Retinal pigment epithelial cell (primary cell): ENCODE measurements at regions not wholly inside any gene's neighbourhood (a gene's known extent, or its start where the extent isn't known, plus 50 kb on each side); places are given as distances from the start of the nearest gene placed in this dataset.

ENCODE experiments used
- DNase-seq: peaks from one replicate; pipeline ENCODE4 v3.0.0-alpha.2; 2010; ENCODE audit warnings: low read depth
- H3K4me3 ChIP-seq: 2 replicates; pipeline ENCODE4 v1.5.1; 2011; ENCODE audit warnings: mild to moderate bottlenecking, low read length, control low read depth, moderate library complexity
- TF ChIP-seq, protein P1 (sequence below): conservative IDR thresholded peaks from 2 replicates; pipeline ENCODE4 v1.5.1; 2011; ENCODE audit warnings: low read depth, low read length, control low read depth, inconsistent platforms

DNA sequence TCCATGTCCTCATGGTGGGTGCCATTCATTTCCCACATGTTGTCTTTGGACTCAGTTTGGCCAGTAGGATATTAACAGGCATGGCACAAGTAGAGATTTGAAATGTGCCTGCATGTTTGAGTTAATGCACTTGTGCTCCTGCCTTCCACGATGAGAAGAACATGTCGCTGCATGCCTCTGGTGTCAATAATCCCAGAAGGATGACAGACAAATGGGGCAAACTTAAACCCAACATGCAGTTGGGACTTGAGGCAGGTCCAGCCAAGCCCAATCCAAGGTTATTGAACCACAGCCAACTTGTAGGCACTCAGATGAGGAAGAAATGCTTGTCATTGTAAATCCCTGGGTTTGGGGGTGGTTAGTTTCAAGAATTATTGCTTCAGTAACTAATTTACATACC is 174.6 kb downstream of the TRIM33 start:
- DNase-seq: no peak
- H3K4me3 ChIP-seq: no peak overlapping the region
- TF ChIP-seq, protein P1, sequence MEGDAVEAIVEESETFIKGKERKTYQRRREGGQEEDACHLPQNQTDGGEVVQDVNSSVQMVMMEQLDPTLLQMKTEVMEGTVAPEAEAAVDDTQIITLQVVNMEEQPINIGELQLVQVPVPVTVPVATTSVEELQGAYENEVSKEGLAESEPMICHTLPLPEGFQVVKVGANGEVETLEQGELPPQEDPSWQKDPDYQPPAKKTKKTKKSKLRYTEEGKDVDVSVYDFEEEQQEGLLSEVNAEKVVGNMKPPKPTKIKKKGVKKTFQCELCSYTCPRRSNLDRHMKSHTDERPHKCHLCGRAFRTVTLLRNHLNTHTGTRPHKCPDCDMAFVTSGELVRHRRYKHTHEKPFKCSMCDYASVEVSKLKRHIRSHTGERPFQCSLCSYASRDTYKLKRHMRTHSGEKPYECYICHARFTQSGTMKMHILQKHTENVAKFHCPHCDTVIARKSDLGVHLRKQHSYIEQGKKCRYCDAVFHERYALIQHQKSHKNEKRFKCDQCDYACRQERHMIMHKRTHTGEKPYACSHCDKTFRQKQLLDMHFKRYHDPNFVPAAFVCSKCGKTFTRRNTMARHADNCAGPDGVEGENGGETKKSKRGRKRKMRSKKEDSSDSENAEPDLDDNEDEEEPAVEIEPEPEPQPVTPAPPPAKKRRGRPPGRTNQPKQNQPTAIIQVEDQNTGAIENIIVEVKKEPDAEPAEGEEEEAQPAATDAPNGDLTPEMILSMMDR: no peak

DNA sequence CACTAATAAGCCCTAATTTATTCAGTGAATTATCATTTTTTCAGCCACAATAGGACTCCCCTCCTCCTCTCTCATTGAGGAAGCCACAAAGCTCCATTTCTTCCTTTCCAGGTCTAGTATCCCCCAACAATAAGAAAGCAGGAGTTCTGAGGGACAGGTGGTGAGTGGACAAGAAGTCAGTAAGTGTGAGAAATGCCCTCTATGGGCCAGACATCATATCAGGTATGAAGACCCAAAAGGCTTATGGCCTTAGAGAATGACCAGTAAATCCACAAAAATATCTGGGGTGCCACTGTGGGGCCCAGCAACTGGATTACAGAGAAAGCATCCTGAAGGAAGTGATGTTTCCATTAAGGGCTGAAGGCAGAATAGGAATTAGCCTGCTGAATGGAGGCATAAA is 175.7 kb downstream of the TRIM33 start:
- no peak for DNase-seq
- TF ChIP-seq, protein P1: no peak

DNA sequence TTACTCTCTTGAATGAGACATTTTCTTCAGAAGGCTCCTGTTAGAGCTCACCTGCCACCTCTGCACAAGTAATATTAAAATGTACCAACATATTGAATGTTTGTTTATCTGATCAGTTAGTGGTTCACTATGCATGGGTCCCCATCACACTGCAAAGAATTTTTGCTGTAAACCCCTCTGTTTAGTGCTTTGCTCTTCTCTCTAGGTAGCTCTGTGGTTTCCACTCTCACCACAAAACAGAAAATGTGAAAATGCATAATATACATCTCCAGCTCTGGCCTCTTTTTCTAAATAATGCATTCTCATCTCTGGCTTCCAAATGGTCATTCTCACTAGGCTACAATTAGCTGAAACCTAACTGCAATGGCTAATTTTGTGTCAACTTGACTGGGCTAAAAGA is 176.7 kb downstream of the TRIM33 start:
- TF ChIP-seq, protein P1: no peak
- no peak for DNase-seq
- no peak overlapping the region for H3K4me3 ChIP-seq

More for the DNA sequence above, 175.7 kb downstream of the TRIM33 start:
- no peak overlapping the region for H3K4me3 ChIP-seq

DNA sequence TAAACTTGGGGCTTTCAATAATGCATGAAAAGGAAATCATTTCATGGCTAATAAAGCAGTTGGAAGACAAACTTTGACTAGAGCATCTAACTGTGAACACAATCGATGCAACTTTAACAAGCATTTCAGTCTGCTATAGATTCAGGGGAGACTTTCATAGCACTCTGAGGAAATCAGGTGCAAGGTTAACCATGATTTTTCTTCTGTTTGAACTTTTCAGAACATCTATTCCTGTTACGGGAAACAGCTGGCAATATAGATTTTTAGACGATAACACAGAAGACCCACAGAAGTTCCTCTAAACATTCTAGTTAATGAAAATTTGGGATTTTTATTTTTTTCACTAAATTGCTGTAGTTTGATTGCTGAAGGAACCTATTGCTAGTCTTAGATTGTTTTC is 177.3 kb downstream of the TRIM33 start:
- no peak overlapping the region for H3K4me3 ChIP-seq
- DNase-seq: no peak
- TF ChIP-seq, protein P1: no peak

DNA sequence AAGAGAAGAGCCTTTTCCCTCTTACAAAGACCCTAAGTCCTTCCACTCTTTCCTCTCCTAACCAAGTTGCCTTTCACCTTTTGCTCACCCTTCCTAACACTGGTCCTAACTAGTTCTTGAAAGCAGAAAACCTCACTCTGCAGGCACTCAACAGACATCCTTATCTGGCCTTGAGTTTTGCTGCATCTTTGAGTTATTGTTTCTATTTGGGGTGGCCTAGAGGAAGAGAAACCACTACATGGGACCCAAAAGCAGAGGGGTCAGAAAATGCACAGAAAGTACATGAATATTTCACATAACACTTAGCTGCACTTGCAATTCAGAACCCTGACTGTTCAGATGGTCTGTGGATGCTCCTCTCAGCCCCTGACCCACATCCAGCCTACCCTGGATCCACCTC is 178.3 kb upstream of the SYT6 start:
- TF ChIP-seq, protein P1: no peak
- no peak for DNase-seq
- no peak overlapping the region for H3K4me3 ChIP-seq

DNA sequence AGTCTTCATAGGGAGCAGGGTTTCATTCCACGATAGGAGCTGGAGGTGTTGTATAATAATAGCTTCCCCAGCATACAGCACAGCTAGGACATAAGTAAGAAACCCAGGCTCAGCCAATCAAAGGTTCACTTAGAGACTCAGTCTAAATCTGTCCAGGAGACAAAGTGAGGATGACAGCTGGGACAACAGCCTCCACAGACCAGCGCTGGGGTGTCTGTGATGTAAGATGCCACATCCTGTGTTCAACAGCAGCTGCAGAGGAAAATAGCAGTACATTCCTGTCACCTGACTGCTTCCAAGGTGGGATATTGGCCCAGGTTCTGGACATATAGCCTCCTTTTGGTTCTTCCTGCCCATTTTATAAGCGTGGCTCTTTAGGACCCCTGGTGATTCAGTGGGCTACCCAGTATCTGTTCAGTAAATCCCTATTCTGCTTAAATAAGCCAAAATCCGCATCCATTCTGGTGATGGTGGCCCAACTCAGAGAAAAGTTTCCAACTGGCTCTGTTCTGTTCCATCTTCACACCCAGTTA is 176.8 kb upstream of the SYT6 start:
- no peak overlapping the region for H3K4me3 ChIP-seq
- TF ChIP-seq, protein P1: no peak
- DNase-seq: no peak

DNA sequence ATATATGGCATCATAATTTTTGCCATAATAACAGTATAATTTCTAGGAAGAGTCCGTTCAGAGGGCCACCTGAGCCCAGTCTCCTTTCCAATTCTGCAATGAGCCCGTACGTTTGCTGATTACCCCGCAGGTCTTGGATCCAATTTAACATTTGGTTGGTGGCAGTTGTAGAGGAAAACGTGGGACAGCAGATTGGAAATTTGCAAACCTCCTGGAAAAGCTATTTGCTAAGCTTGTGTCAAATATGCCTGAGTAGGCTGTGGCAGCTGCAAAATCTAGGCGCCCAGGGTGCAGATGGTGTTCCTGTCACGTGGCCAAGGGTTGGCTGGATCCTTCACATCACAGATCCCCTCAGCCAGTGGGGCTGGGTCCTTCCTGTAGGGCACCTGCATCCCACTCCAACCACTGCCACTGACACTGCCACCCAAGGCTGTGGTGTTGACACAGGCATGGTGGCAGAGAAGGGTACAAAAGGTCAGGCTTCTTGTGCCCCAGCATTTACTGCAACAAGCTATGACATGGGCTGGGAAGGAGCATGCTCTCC is 174.8 kb upstream of the SYT6 start:
- DNase-seq: no peak
- TF ChIP-seq, protein P1: no peak
- H3K4me3 ChIP-seq: no peak overlapping the region
